Thoracic aorta (tissue), 2 donors: ENCODE measurements at regions not wholly inside any gene's neighbourhood (a gene's known extent, or its start where the extent isn't known, plus 50 kb on each side); places are given as distances from the start of the nearest gene placed in this dataset.

ENCODE experiments used
- ATAC-seq: fragments of 150-250 bp; one replicate; pipeline ENCODE4 v1.8.0; 2017; ENCODE audit warnings: low read depth; ENCODE audit not compliant: insufficient number of reproducible peaks, low FRiP score
- DNase-seq: peaks from one replicate; pipeline ENCODE4 v3.0.0-alpha.2; 2020; ENCODE audit warnings: low spot score
- H3K27ac ChIP-seq, 2 donors: fragments of 200-600 bp; sonication (generic); 1 replicate in 1 of 2; 2 replicates in 1 of 2; pipeline ENCODE4 v1.5.1; 2016; ENCODE audit warnings: mild to moderate bottlenecking in 2 of 2, moderate library complexity in 2 of 2
- H3K27me3 ChIP-seq: fragments of 200-600 bp; sonication (generic); replicated peaks from 2 replicates; pipeline ENCODE4 v1.6.0; 2016; ENCODE audit warnings: mild to moderate bottlenecking; ENCODE audit not compliant: insufficient read depth
- H3K36me3 ChIP-seq: fragments of 200-600 bp; sonication (generic); one replicate; pipeline ENCODE4 v1.5.1; 2016
- H3K4me1 ChIP-seq, 2 donors: fragments of 200-600 bp; sonication (generic); 1 replicate in 1 of 2; 2 replicates in 1 of 2; pipeline versions ENCODE4 v1.5.1 to v1.6.0; 2016; ENCODE audit warnings: low read depth in 2 of 2, mild to moderate bottlenecking in 1 of 2; ENCODE audit not compliant: control insufficient read depth in 1 of 2
- H3K4me3 ChIP-seq: fragments of 200-600 bp; sonication (generic); 2 replicates; pipeline ENCODE4 v1.5.1; 2016; ENCODE audit warnings: mild to moderate bottlenecking
- H3K9me3 ChIP-seq: fragments of 200-600 bp; sonication (generic); 2 replicates; pipeline ENCODE4 v1.5.1; 2016
- CTCF ChIP-seq: fragments of 200-600 bp; sonication (generic); IDR thresholded peaks from one replicate; pipeline ENCODE4 v1.5.1; 2019; ENCODE audit warnings: antibody characterized with exemption

- H3K27me3 ChIP-seq = no peaks in the 10 kb centered on the region
- DNase-seq = no peak
- H3K4me3 ChIP-seq = no peak overlapping the region
- no peaks in the 10 kb centered on the region for H3K4me1 ChIP-seq
- no peaks in the 10 kb centered on the region for H3K9me3 ChIP-seq
- H3K27ac ChIP-seq = no peak overlapping the region
- H3K36me3 ChIP-seq = no peaks in the 10 kb centered on the region
- ATAC-seq = no peak
- TF ChIP-seq CTCF = no peak
These were observed 400.0 kb upstream of the FLRT2 start for GRCh38 chr14:85129921-85130320.

- no peak for ATAC-seq
- H3K4me3 ChIP-seq = no peak overlapping the region
- H3K4me1 ChIP-seq = no peaks in the 10 kb centered on the region
- H3K27ac ChIP-seq = no peak overlapping the region
- H3K36me3 ChIP-seq = no peaks in the 10 kb centered on the region
- no peak for TF ChIP-seq CTCF
- H3K27me3 ChIP-seq = no peaks in the 10 kb centered on the region
- H3K9me3 ChIP-seq = no peaks in the 10 kb centered on the region
- no peak for DNase-seq
These were observed 398.6 kb upstream of the FLRT2 start for GRCh38 chr14:85131226-85131922.

GRCh38 chr14:85142982-85143381 lies 387.0 kb upstream of the FLRT2 start:
- DNase-seq (no peak), ATAC-seq (no peak)
- H3K4me1 ChIP-seq = no peaks in the 10 kb centered on the region
- no peak for TF ChIP-seq CTCF
- H3K36me3 ChIP-seq = no peaks in the 10 kb centered on the region
- H3K9me3 ChIP-seq = no peaks in the 10 kb centered on the region
- H3K4me3 ChIP-seq = no peak overlapping the region
- H3K27ac ChIP-seq = no peak overlapping the region
- H3K27me3 ChIP-seq = no peaks in the 10 kb centered on the region

- ATAC-seq (no peak), DNase-seq (no peak)
- Histone ChIP-seq H3K9me3 (no peaks in the 10 kb centered on the region), H3K4me1 (no peaks in the 10 kb centered on the region), H3K27me3 (no peaks in the 10 kb centered on the region), H3K36me3 (no peaks in the 10 kb centered on the region), H3K27ac (no peak overlapping the region), H3K4me3 (no peak overlapping the region)
- no peak for TF ChIP-seq CTCF
These were observed 383.2 kb upstream of the FLRT2 start for GRCh38 chr14:85146779-85147178.

- DNase-seq = no peak
- no peaks in the 10 kb centered on the region for H3K36me3 ChIP-seq
- ATAC-seq = no peak
- H3K9me3 ChIP-seq = no peaks in the 10 kb centered on the region
- H3K27me3 ChIP-seq = no peaks in the 10 kb centered on the region
- no peak overlapping the region for H3K4me3 ChIP-seq
- H3K27ac ChIP-seq = no peak overlapping the region
- H3K4me1 ChIP-seq = no peaks in the 10 kb centered on the region
- no peak for TF ChIP-seq CTCF
These were observed 379.8 kb upstream of the FLRT2 start for GRCh38 chr14:85150166-85150565.
